Nucleus accumbens (tissue), 56 donors: ENCODE measurements at regions not wholly inside any gene's neighbourhood (a gene's known extent, or its start where the extent isn't known, plus 50 kb on each side); places are given as distances from the start of the nearest gene placed in this dataset.

Experiments used
- DNase-seq, 56 donors: peaks; one replicate each; lab custom pipeline; 2025; lab: John Stamatoyannopoulos, UW

- peak in 1 of 56 donors; percentile 1 for DNase-seq
Measured at GRCh38 chr3:132231633-132232032, 85.6 kb upstream of the ACP3 start.

GRCh38 chr3:132232231-132232792 is 84.9 kb upstream of the ACP3 start:
- no peak for DNase-seq

- no peak for DNase-seq
Measured at GRCh38 chr3:132236701-132237651, 80.2 kb upstream of the ACP3 start.

DNA sequence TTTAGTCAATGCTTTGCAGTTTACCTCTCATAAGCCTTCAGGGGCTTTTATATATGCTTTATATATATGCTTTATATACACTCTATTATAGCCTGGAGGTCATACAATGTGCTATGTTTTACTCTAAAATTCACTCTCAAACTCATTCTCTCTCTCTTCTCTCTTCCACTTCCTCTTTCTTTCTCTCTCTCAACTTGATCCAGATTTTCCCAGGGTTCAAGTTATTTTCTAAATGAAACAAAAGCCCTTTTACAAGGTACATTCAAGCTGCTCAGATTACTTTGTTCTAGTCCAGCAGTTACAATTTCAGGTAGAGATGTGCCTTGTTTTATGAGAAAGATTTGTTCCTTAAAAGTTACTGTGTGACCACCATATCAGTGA is 79.6 kb upstream of the ACP3 start:
- no peak for DNase-seq

GRCh38 chr3:132239587-132239986 is 77.6 kb upstream of the ACP3 start:
- no peak for DNase-seq

GRCh38 chr3:132241776-132242514 is 75.3 kb upstream of the ACP3 start:
- DNase-seq, result no peak

- no peak for DNase-seq
Measured at GRCh38 chr3:132242790-132243189, 74.4 kb upstream of the ACP3 start.

DNA sequence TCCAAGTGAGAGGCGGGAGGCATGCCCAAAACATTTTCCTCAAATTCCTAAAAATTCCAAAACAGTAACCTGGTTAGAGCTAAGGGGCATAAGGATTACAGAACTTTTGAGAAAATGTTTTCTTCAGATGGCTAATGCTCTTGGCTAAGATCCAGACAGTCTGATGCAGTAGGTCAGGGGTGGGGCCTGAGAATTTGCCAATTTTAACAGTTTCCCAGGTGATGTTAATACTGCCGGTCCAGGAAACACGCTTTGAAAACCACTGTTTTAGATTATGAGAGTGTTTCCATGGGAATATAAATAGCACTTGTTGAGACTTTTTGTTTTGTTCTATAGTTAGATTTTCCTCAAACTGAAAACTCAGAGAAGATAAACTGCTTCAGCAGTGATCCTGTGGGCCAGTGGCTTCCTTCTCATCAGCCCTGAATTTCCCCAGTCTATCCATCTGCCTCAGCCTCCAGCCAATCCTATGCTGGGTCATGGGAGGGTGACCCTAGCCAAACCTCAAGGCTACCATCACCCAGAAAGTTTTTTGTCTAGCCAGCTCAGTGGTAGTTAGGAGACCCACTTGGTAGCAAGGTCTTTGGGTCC is 71.6 kb upstream of the ACP3 start:
- DNase-seq, result no peak

- DNase-seq, result no peak
Measured at GRCh38 chr3:132246212-132246611, 71.0 kb upstream of the ACP3 start.

DNA sequence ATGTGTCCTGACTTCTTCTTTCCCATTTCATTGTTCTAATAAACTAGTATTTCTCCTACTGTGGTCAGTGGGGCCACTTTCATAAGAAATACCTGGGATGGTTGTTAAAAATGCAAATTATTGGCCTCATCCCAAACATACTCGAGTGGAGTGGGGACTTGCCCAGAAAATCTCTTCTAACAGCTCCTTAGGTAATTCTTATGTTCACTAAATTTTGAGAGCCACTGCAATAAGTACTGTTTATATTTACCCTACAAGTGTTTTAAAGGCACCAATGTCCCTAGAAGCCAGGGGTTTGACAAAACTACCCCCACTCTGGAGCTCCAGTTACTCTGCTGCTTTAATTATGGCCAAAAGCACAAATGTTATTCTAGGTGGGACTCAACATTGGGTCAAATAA is 70.0 kb upstream of the ACP3 start:
- no peak for DNase-seq

- no peak for DNase-seq
Measured at GRCh38 chr3:132248490-132248889, 68.7 kb upstream of the ACP3 start.

GRCh38 chr3:132253262-132253878 is 63.8 kb upstream of the ACP3 start:
- DNase-seq, result peak in 1 of 56 donors; percentile 14

DNA sequence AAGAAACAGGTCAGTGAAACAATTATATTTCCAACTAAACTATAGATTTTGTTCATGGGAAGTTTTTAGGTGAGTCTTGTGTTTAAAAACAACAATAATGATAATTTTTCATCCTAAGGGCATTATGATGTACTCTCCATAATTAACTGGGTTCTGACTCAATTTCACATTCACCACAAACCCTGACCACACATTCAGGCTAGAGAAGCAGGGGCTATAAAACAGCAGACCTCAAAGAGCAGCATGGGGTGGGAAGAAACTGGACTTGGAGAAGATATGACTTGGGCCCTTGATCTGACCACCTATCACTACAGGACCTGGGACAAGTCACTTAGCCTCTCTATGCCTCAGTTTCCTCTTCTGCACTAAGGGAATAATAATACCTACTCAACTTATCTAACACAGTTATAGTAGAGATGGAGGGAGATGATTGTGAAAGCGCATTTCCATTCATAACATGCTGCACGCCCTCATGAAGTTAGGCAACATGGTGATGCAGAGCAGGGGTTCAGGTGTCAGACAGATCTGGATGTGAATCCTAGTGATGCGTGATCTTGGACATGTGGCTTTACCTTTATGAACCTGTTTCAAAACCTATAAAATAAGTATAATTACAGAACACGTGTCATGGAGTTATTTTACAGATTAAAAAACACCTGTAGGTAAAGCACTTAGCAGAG is 63.0 kb upstream of the ACP3 start:
- DNase-seq, result no peak

DNA sequence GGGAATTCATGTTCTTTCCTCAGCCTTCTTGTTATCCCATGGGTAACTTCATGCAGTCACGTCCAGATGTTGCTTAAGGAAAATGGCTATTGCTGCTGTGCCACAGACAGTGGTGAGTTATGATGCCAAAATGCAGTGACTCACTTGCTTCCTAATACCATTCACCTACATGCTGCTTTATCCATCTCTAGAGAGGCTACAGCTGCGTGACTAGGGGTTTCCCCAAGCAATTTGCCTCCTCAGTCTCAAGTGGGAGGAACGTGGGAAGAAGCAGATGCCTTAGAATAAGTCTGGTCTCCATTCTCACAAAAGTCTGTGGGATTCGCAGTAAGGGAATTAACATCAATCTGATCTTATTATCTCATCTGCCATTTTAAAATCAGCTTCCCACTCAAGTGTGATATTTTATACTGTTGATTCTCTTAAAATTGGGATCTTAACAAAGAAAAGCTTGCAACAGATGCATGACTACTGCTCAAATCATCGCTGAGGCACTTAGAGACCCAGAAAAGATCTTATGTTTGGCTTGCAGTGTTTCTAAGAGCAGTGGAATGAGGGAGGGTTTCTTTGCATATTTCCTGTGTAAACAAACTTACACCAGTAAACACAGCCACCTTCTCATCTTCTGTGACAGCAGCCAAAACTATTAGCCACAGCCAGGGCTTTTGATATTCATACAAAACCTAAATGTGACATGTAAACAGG is 62.0 kb upstream of the ACP3 start:
- peak in 22 of 56 donors; percentile 0 to 64 (median 18) for DNase-seq

DNA sequence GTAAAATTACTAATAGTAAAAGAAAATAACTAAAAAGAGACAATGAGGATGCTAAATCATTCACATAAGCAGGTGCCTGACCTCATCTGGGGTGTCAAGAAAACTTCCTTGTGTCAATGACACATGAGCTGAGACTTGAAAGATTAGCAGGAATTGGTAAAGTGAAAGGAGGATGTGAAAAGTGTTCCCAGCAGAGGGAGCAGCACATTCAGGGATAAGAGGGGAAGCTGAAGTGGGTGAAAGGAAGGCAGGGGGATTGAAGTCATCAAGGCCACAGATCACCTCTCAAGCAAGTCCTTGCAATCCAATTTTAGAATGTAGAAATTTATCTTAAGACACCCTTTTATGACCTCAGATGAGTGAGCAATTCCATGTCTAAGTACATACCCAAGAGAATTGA is 60.2 kb upstream of the ACP3 start:
- peak in 11 of 56 donors; percentile 1 to 32 (median 6) for DNase-seq

- DNase-seq, result no peak
Measured at GRCh38 chr3:132261506-132261905, 55.7 kb upstream of the ACP3 start.

- DNase-seq, result no peak
Measured at GRCh38 chr3:132262305-132262704, 54.9 kb upstream of the ACP3 start.

DNA sequence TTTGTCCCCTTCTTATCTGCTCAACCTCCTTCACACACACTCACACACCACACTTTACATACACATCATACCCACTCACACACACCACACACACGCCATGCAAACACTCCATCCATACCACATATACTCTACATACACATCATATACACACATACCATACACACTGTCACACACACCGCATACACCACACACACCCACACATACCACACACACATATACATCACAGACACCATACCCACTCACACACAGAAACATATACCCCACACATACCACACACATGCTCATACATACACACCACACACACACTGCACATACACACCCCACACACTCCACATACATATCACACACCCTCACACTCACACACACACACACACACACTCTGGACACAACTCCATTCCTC is 54.3 kb upstream of the ACP3 start:
- DNase-seq, result no peak

- no peak for DNase-seq
Measured at GRCh38 chr3:132265028-132265427, 52.2 kb upstream of the ACP3 start.
